OCI-LY3 (cell line): ENCODE measurements at regions not wholly inside any gene's neighbourhood (a gene's known extent, or its start where the extent isn't known, plus 50 kb on each side); places are given as distances from the start of the nearest gene placed in this dataset.

ENCODE experiments used
- CTCF ChIP-seq: fragments of 200-600, 300-600 bp; sonication (generic); IDR thresholded peaks from 2 replicates; pipeline ENCODE4 v1.5.1; 2014; ENCODE audit warnings: antibody characterized with exemption, low read length, low read depth
- EZH2phosphoT487 ChIP-seq: fragments of 200-600 bp; shearing (Covaris generic); IDR thresholded peaks from 2 replicates; pipeline ENCODE4 v1.6.1; 2018; ENCODE audit warnings: antibody characterized with exemption, mixed run types, low read depth

- TF ChIP-seq EZH2phosphoT487 (no peak), CTCF (no peak)
These were observed 1057.2 kb upstream of the EDIL3 start for GRCh38 chr5:85441853-85442252.
